ENCODE measurements at regions not wholly inside any gene's neighbourhood (a gene's known extent, or its start where the extent isn't known, plus 50 kb on each side); places are given as distances from the start of the nearest gene placed in this dataset.
"Not testable (repeated sequence)": the region's sequence is repeated elsewhere in the genome, so short reads cannot be mapped to it uniquely, and the experiment has no call there.

DNA sequence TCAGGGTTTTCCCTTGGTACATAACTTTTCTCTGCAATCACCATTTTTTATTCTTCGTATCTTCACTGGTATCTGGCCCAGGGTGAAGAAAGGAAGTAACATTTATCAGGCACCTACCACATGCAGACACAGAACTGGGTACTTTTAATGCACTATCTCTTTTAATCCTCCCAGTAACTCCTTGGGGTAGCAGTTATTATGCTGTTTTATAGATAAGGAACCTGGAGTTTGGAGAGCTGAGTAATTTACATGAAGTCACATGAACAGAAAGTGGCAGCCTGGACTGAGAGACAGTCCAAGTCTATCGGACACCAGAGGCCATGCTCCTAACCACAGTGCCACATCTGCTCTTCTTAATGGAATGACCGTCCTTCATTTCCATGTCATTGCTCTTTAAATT, 117.1 kb upstream of the PODXL start:
- no peaks in the 10 kb centered on the region for H3K36me3 ChIP-seq
- DNase-seq, result no peak
- no peaks in the 10 kb centered on the region for H3K27me3 ChIP-seq
- H3K9me3 ChIP-seq, result no peaks in the 10 kb centered on the region
- H3K4me3 ChIP-seq, result no peak overlapping the region
- TF ChIP-seq, protein P1, sequence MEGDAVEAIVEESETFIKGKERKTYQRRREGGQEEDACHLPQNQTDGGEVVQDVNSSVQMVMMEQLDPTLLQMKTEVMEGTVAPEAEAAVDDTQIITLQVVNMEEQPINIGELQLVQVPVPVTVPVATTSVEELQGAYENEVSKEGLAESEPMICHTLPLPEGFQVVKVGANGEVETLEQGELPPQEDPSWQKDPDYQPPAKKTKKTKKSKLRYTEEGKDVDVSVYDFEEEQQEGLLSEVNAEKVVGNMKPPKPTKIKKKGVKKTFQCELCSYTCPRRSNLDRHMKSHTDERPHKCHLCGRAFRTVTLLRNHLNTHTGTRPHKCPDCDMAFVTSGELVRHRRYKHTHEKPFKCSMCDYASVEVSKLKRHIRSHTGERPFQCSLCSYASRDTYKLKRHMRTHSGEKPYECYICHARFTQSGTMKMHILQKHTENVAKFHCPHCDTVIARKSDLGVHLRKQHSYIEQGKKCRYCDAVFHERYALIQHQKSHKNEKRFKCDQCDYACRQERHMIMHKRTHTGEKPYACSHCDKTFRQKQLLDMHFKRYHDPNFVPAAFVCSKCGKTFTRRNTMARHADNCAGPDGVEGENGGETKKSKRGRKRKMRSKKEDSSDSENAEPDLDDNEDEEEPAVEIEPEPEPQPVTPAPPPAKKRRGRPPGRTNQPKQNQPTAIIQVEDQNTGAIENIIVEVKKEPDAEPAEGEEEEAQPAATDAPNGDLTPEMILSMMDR (IDR thresholded peaks at IDR 0.05), result no peak
- no peaks in the 10 kb centered on the region for H3K4me1 ChIP-seq
- intact Hi-C loops (cut with DNase I; ENCODE audit: low total_unique reads), result no loop called here
- no peak overlapping the region for H3K27ac ChIP-seq

DNA sequence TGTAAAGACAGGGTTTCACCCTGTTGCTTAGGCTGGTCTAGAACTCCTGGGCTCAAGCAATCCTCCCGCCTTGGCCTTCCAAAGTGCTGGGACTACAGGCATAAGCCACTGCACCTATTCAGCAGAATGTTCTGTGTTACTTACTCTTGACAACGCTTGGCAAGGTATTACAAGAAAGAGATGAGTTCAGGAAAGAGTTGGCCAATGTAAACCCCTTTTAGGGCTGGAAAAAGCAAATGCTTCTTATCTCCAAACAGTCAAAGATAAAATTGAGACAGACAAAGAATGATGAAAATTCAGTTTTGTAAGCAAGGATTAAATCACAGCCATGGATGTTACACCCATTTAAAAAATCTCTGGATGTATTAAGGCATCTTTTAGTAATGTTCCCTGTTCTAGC, 114.0 kb upstream of the PODXL start:
- Histone ChIP-seq H3K27ac (no peak overlapping the region), H3K4me3 (no peak overlapping the region), H3K36me3 (no peaks in the 10 kb centered on the region), H3K27me3 (no peaks in the 10 kb centered on the region), H3K9me3 (peaks cover 0 to 7% (median 0%) of the 10 kb centered on the region in 3 donors), H3K4me1 (no peaks in the 10 kb centered on the region)
- TF ChIP-seq, protein P1 (IDR thresholded peaks at IDR 0.05), result no peak
- intact Hi-C loops (cut with DNase I; ENCODE audit: low total_unique reads), result no loop called here
- DNase-seq, result peak in 1 of 2 donors; percentile 11

DNA sequence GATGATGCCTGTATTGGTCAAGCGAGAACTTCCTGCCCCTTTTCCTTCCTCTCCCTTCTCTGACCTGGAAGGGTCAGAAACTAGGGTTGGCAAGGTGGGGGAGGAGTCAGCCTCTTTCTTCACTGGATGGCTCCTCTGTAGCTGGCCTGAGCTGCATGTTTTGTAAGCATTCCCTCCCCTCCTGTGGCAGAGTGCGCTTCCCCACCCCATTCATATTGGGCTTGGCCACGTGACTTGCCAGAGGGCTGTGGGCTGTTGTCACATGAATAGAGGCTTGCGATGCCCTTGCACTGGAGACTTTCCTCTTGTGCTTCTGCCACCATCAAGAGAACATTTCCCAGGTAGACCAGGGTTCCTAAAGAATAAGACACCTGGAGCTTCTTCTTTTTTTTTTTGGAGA, 111.3 kb upstream of the PODXL start:
- Histone ChIP-seq H3K36me3 (no peaks in the 10 kb centered on the region), H3K4me1 (no peaks in the 10 kb centered on the region), H3K4me3 (no peak overlapping the region), H3K27ac (no peak overlapping the region), H3K27me3 (no peaks in the 10 kb centered on the region), H3K9me3 (peaks cover 0 to 7% (median 0%) of the 10 kb centered on the region in 3 donors)
- intact Hi-C loops (cut with DNase I; ENCODE audit: low total_unique reads), result no loop called here
- DNase-seq, result peak in 1 of 2 donors; percentile 23
- TF ChIP-seq, protein P1 (IDR thresholded peaks at IDR 0.05), result no peak

DNA sequence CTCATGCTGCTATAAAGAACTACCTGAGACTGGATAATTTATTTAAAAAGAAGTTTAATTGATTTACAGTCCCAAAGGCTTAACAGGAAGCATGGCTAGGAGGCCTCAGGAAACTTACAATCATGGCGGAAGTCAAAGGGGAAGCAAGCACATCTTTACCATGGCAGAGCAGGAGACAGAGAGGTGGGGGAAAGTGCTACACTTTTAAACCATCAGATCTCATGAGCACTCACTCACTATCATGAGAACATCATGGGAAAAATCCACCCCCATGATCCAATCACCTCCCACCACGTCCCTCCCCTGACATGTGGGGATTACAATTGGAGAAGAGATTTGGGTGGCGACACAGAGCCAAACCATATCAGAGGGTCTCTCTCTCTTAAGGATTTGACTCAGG, 108.6 kb upstream of the PODXL start:
- Histone ChIP-seq H3K9me3 (peaks cover 0 to 7% (median 0%) of the 10 kb centered on the region in 3 donors), H3K27ac (no peak overlapping the region), H3K4me3 (no peak overlapping the region), H3K27me3 (no peaks in the 10 kb centered on the region), H3K4me1 (no peaks in the 10 kb centered on the region), H3K36me3 (no peaks in the 10 kb centered on the region)
- intact Hi-C loops (cut with DNase I; ENCODE audit: low total_unique reads), result no loop called here
- peak in 1 of 2 donors; percentile 1 for DNase-seq
- TF ChIP-seq, protein P1 (IDR thresholded peaks at IDR 0.05), result no peak

DNA sequence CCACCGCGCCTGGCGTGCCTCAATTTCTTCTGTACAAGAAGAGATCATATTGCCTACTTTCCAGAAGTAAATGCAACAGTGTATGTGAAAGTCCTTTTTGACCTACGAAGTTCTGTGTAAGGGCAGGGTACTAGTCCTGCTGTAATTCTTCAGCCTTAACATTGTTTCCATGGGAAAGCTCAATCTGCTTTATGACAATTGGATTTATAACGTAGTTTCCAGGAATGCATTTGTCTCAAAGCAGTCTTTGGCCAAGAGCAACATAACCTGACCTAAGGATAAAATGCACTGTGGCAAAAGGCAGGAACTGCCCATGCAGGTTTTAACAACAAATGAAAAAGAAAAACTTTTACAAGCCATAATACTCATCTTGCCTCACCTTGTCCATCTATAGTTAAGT, 108.1 kb upstream of the PODXL start:
- intact Hi-C loops (cut with DNase I; ENCODE audit: low total_unique reads), result no loop called here
- TF ChIP-seq, protein P1 (IDR thresholded peaks at IDR 0.05), result no peak
- H3K9me3 ChIP-seq, result peaks cover 0 to 7% (median 0%) of the 10 kb centered on the region in 3 donors
- H3K27ac ChIP-seq, result no peak overlapping the region
- H3K4me3 ChIP-seq, result no peak overlapping the region
- H3K36me3 ChIP-seq, result no peaks in the 10 kb centered on the region
- H3K27me3 ChIP-seq, result no peaks in the 10 kb centered on the region
- no peak for DNase-seq
- H3K4me1 ChIP-seq, result no peaks in the 10 kb centered on the region

DNA sequence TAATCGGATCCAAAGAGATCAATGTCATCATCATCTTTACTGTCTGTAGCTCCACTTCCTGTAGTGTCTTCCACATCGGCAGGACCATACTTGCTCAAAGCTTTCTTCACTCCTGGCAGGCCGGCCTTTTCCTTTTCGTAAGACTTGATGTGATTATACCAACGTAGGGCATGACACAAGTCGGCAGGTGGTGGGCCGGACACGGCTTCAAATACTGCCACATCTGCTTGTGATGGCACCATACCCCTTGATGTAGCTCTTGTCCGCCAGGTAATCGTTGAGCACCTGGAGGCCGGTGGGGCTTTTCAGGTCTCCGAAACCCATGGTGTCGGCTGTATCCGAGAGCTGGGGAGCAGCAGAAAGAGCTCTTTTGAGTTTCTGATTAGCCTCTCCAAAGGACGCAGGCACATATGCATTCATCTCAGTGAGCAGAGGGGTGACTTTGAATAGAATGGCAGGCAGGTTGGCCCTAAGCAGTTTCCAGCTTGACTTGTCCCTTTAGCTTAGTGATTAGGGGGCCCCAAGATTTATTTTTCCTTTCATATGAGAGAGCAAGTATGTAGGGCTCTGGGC, 106.0 kb upstream of the PODXL start:
- H3K4me1 ChIP-seq; H3K36me3 ChIP-seq; H3K9me3 ChIP-seq; H3K27me3 ChIP-seq; H3K27ac ChIP-seq; H3K4me3 ChIP-seq; intact Hi-C loops (cut with DNase I; ENCODE audit: low total_unique reads): not testable (repeated sequence)
- DNase-seq, result peak in 1 of 2 donors; percentile 44
